HG03432 (cell line): ENCODE measurements at regions not wholly inside any gene's neighbourhood (a gene's known extent, or its start where the extent isn't known, plus 50 kb on each side); places are given as distances from the start of the nearest gene placed in this dataset.
"Not testable (repeated sequence)": the region's sequence is repeated elsewhere in the genome, so short reads cannot be mapped to it uniquely, and the experiment has no call there.

Experiments
- ATAC-seq: cut with Tn5 transposase; IDR thresholded peaks from one replicate; pipeline ENCODE4 v1.9.1; 2021; ENCODE audit warnings: mild to moderate bottlenecking, moderate library complexity; ENCODE audit not compliant: unreplicated experiment

DNA sequence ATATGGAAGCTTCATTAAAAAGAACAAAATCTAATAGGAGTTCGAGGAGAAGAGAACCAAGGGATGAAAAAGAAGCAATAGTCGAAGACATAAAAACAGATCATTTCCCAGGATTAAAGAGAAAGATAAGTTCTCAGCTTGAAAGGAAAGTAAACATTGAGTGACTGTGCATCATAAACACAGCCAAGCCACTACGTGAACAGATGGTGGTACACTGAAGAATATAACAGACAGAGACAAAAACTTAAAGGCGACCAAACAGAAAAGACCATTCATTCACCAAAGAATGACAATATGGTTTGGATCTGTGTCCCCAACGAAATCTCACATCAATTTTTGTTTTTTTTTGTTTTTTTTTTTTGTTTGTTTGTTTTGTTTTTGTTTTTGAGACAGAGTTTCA is 210.8 kb upstream of the LINGO1 start:
- ATAC-seq: no peak

DNA sequence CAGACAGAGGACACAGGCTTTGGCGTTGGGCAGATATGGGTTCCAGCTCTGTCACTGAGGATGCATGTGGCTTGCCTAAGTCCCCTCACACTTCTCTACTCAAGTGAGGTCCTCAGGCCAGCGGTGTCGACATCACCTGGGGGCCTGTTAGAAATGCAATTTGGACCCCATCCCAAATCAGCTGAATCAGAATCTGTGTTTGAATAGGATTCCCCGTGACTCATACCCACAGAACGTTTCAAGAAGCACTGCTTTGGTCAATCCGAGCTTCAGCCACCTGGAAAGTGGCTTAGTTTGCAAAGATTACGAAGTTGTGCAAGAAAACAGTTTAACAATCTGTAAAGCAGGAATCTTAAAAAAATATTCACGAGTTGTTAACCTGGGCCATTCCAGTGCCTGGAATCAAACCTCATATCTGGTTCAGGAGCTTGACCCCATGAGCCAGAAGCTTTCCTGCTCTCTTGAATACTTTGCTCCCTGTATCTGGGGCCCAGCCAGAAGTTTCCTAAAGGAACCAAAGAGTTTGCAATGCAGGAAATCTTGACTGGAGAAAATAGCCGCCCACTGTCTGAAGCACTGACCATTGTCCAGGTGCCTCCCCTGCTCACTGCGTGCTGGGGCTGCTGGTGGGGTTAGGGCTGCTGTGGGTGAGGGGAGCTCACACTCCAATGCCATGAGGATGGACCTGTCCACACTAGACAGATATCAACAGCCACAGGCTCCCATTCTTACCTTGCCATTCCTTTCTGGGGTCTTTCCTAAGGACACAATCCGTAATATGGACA is 208.5 kb upstream of the LINGO1 start:
- ATAC-seq: no peak

DNA sequence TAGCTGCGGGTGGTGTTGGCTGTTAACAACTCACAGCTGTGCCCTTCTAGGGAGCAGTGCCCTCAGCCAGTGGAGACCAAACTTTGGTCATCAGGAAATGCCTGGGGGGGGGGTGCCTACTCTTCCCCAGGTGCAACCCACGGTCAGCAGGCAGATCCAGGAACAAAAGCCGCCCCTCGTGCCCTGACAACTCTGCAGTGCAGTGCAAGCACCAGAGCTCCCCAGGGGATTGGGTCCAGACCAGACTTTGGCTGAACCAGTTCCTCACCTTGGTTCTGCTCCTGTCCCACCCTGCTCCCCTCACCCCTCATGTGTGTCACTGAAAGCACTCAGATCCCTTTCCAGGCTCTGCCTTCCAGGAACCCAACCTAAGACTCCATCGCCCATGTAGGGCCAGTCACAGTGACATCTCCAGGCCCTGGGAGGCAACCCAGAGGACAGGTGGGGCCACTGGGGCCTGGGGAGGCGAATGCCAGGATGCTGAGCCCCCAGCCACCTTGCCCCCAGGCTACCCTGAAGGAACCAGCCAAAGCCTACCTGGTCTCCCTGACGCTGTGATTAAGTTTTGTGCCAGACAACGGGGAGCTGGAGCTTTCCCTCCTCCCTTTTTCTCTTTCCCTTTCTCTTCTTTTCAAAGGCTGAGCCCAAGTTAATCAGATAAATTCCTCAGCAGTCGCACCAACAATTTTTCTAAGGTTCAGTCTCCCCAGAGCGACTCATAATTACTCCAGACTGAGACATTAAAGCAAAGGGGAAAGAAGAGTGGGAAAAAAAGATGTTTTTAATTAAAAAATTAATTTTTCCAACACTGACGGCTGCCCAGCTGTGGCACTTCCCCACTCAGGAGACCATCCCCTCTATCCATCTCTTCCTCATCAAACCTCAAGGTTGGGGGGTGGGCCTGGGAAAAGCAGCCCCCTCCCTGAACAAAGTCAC is 207.5 kb upstream of the LINGO1 start:
- no peak for ATAC-seq

DNA sequence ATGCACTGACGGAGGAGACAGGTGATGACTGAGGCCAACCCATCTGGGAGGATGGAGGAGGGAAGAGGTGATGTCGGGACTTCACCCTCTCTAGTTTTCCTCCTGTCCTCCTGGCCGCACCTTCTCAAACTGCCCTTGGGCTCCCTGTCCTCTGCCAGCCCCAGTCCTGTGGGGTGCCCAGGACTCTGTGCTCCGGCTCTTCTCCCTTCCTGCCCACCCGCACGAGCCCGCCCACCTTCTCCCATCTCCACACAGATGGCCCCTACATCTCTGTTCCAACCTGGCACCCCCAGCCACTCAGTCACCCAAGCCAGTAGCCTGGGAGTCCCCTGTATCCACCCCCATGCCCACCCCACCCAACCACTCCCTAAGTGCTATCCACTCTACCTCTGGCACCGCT is 206.7 kb upstream of the LINGO1 start:
- ATAC-seq: no peak

DNA sequence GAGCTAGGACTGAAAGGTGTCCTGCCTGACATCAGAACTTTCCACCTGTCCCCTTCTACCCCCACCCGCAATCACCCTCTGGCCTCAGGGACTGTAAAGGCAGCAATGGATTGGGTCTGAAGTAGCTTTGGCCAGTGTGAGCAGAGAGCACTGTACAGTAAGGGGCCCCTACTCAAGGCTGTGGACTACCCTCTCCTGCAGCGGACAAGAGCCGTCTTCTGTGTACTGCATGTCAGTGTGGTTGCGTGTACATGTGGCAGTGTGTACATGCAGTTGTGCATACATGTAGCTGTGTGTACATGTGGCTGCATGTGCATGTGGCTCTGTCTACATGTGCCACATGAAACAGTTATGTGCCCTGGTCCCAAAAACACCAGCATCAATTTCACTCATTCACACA is 205.9 kb upstream of the LINGO1 start:
- ATAC-seq: no peak

DNA sequence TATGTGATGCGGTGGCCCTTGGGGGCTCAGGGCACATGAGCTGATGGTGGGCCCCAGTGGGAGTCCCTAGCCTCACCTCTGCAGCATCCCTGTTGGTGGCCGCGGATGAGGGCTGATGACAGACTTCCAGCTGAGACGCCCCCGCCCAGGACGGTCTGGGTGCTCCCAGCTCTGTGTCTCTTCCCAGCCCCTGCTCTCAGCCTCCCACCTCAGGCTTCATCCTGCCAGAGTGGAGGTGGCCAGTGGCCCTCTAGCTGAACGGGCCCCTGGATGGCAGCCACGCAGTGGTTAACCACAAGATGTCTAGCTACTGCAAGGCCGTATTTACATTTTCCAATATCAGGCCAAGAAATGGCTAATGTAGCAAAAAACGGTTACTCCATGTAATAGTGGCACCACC is 205.3 kb upstream of the LINGO1 start:
- ATAC-seq: no peak

DNA sequence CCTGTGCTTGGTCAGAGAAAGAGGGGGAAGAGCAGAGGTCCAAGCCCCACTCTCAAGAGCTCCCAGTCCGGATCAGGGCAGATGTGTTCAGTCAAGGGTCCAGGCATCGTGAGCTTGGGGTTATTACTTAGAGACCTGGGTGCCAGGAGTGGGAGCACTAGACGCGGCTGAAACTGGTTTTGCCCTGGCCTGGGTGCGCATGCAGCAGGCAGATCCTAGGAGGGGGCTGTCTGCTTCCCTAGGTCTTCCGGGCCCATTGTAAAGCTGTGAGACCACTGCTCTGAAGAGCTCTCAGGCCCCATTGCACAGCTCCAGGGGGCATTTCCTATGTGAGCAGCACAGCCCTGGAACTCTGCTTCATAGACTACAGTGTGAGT is 204.9 kb upstream of the LINGO1 start:
- no peak for ATAC-seq

DNA sequence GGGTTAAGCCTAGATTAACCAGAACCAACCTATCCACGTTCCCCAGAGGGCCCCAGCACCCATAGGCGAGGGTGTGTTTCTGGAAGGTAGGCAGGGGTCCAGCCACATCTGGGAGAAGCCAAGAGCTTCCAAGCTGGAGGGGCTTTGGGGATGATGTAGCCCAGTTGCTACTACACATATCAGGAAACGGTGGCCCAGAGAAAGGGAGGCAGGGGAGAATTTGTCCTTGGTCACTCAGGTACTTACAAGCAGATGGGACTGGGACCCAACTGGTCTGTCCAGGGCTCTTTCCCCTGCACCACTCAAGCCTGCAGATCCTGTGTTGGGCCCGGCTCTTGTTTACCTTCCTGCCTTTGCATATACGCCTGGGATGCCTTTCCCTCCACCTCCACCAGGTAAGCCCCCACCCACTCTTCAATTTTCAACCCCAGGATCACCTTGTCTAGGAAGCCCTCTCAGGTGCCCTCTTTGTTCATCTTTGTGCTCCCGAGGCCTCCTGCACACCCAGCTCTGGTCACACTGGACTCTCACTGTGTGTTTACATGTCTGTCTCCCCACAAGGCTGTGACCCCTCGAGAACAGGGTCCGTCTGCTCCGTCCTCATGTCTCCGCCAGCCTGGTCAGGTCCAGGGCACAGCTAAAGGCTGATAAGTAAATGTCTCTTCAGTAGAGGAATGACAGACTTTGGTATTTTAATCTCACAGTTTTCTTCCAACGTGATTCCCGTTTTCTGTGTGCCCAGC is 204.4 kb upstream of the LINGO1 start:
- ATAC-seq: no peak

DNA sequence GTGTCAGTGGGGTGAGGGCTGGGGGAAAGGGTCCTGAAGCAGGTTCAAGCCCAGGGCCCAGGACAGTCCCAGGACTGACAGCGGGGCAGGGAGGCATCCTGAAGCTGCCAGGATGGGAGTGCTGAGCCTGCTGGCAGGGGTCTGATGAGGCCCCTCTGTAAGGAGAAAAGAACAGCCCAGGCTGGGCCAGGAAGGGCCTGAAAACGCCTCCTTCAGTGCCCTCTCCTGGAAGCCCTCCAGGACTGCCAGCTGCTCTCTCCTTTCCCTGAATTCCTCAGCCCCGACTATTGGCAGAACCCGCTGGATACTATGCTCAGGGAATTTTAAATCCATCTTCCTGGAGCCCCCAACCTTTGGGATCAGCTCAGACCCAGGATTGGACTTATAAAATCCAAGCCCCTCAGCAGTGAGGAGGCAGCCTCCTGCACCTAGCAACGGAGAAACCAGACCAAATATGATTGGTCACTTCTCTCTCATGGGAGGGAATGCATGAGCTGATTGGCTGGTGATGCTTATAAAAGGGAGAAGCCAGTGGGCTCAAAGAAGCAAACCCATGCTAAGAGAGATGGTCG is 203.5 kb upstream of the LINGO1 start:
- ATAC-seq: no peak

DNA sequence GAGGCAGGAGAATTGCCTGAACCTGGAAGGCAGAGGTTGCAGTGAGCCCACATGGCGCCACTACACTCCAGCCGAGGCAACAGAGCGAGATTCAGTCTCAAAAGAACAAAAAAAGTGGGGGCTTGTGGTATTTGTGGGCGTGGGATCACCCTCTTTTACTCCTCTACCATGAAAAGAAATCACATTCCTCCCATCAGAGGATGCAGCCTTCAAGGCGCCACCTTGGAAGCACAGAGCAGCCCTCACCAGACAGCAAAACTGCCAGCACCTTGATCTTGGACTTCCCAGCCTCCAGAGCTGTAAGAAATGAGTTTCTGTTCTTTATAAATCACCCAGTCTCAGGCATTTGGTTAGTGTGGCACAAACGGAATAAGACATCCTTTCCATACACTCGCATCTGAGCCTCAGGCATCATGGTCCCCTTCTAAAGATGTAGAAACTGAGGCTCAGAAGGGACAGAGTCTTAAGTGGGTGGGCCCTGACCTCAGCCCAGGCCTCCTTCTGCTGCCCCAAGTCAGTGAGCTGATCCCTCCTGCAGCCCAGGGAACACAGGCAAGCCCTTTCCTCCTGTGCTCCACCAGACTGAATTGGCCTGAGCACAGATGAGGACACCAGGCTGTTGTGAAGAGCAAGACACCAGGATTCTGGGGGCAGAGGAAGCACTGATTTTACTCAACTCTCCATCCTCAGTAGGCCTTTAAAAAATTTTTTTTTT is 201.7 kb upstream of the LINGO1 start:
- ATAC-seq: no peak

DNA sequence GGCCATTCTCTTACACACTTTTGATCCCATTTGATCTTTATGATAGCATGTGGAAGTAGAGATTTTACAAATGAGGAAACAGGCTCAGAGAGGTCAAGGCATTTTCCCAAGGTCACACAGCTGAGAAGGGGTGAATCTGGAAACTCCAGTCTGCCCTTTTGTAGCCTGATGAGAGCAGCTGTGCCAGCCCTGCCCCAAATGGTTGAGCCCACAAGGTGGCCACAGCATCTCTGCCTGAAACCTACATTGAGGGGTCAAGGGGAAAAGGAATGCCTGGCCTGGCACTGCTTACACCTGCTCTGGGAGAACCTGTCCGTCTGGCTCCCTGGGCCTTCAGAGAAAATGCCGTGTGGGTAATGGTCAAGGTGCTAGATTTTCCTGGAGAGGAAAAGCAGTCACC is 200.2 kb upstream of the LINGO1 start:
- ATAC-seq: no peak

DNA sequence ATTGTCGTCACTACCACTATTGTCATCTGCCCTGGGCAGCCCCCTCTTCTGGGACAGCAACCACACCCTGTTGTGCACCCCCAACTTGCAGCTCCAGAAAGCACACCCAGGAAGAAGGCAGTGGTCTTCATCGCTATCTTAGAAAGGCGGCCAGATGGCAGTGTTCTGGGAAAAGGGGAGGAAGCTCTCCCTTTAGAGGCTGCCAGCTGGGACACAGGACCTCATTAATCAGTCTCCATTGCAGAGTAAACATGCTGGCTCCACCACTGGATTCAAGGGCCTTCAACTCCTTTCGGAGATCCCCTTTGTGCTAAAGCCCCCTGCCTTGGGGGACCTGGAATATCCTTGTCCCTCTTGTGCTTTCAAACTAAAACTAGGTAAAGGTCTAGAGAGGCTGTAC is 199.3 kb upstream of the LINGO1 start:
- ATAC-seq: no peak

DNA sequence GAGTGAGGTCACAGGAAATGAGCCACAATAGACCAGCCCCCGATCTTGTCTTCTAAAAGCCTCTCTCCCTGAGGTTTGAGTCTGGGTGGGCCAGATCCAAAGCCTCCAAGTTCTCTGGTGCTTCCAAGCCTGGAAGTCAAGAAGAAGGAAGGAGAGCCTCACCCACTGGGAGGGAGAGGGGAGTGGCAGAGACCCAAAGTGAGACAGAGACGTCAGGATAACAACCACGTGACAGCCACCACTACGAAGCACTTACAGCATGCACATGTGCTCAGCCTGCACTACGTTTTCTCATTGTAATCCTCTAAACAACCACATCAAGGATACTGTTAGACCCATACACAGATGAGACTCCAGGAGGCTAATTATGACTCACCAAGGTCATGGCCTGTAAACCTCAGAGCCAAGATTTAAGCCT is 197.3 kb upstream of the LINGO1 start:
- ATAC-seq: no peak

DNA sequence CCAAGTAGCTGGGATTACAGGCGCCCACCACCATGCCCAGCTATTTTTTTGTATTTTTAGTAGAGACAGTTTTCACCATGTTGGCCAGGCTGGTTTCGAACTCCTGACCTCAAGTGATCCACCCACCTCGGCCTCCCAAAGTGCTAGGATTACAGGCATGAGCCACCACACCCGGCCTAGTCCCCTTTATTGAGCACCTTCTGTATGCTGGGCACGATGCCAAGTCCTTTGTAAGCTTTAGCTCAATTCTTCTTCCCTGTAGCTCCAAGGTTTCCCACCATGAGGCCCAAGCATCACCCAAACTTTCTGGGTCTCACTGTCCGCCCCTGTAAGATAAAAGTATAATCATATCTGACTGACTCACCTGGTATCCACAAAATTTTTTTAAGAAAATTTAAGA is 196.6 kb upstream of the LINGO1 start:
- ATAC-seq: not testable (repeated sequence)

DNA sequence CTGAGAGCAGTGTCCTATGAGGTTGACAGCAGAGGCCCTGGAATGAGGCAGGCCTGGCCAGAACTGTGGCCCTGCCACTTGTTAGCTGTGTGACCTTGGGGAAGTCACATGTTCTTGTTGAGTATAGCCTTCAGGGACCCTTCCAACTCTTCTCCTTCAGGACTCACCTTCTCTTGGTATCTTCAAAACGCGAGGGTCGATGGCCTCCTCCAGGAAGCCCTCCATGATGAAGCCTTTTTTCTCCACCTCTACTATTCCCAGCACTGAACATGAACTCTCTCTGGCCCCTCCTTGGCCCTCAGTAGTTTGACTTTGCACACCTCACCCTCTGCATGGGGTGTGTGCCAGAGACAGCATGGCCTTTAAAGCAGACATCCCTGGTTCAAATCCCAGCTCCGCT is 195.1 kb upstream of the LINGO1 start:
- ATAC-seq: no peak

DNA sequence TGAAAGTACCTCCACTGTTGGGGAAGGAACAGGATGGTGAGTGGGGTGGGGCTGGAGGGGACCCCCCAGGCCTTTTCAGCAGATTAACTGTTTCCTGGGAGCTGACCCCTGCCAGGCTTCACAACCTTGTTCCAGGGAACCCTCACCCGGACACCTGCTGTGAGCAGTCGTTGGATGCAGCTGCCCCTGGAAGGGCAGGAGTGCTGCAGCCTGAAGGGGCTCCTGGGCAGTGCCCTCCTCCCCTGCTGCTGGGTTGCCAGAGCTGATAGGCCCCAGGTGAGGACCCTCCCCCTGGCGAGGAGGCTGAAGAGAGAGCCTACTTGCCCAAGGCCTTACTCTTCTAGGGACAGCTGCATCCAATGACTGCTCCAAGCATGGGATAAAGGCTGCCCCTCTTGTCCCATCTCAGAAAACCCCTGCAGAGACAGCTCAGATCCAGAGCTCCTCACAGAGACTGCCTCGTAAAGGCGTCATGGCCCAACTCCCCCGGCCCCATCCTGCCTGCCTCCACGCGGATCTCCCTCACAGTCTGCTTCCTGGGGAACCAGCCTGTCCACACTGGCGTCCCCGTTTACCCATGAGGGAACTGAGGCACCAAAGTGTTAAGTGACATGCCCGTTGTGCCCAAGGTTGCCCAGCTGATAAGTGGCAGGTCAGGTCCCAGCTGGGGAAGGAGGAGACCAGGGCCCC is 193.4 kb upstream of the LINGO1 start:
- ATAC-seq: no peak

DNA sequence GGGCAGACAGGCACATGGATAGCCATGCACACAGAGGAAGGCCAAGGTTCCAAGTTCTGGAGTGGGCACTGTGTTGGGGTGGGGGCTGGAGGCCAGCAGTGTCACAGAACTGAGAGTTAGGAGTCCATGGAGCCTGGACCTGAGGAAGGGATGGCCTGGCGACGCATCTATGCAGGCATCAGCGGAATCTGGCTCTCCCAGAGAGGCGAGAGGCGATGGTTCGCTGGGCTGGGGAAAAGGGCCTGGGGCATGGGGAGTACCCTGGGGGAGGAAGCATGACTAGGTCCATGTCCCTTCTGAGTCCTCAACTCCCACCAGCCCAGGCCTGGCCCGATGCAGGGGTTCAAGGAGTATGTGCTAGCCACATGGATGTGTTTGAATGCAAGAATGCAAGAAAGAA is 192.8 kb upstream of the LINGO1 start:
- ATAC-seq: no peak

DNA sequence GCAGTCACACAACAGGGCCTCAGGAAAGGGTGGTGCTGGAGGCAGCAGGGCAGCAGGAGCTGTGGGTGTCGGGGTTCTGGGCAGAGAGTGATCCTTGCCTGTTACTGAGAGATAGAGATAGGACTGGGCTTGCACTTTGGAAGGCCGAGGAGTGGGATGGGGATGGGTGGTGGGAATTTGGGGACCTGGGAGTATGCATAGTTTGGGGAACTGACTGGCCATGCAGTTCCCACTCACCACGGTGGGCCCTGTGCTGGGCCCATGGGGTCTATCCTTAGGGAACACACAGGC is 192.5 kb upstream of the LINGO1 start:
- no peak for ATAC-seq

DNA sequence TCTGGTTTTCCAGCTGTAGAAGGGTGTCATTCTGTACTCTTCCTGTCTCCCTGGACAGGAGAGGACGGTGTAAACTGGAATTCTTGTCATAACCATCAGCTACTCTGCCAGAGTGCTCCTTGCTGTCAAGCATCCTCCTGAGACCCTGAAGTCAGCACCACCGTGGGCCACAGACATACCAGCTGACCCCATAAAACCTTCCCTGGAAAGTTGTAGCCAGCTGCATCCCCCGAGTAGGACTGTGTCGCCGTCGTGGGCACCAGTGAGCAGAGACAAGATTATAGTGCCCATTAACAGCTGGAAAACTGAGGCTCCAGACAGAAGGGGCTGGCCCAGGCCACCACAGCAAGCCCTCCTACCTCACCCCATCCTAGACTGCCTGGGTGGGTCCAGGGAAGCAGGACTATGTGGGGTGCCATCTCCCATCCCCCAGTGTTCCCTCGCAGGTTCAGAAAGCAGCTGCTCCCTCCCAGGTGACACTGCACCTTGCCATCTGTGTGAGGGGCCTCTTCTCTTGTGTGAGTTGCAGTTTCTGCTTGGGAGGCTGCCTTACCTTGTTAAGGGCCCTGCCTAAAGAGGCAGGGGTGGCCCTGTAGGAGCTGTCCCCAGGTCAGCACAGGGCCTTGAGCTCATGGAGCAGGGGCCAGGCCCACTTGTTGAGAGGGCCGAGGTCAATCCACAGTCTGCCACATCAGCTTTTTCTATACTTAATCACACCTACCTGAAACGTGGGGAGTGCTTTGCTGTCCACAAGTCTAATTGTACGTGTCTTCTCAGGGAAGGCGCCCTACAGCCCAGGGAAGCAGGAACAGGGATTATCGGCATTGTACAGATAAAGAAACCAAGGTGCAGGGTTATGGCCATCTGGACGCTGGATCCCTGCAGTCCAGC is 191.9 kb upstream of the LINGO1 start:
- no peak for ATAC-seq
